Neural cell (in vitro differentiated cells): ENCODE measurements at regions not wholly inside any gene's neighbourhood (a gene's known extent, or its start where the extent isn't known, plus 50 kb on each side); places are given as distances from the start of the nearest gene placed in this dataset.

Source experiments
- H2AFZ ChIP-seq: fragments of 200-600, 300-800 bp; sonication (generic), shearing (Covaris generic); 2 replicates; pipeline ENCODE4 v1.6.0; 2014; ENCODE audit warnings: low read depth, mild to moderate bottlenecking, antibody characterized with exemption, low read length, moderate library complexity
- H3F3A ChIP-seq: fragments of 200-600 bp; shearing (Covaris generic); 2 replicates; pipeline ENCODE4 v1.6.1; 2016; ENCODE audit warnings: mild to moderate bottlenecking, moderate library complexity, mixed read lengths, antibody characterized with exemption, low read length; ENCODE audit not compliant: insufficient read depth, poor library complexity, severe bottlenecking
- H3K27ac ChIP-seq: fragments of 200-600, 300-800 bp; sonication (generic), shearing (Covaris generic); 2 replicates; pipeline ENCODE4 v1.5.1; 2014; ENCODE audit warnings: mild to moderate bottlenecking, low read length, moderate library complexity
- H3K27me3 ChIP-seq: fragments of 300-800, 200-600 bp; sonication (generic), shearing (Covaris generic); 2 replicates; pipeline ENCODE4 v1.6.0; 2014; ENCODE audit warnings: mild to moderate bottlenecking, low read depth, low read length, moderate library complexity; ENCODE audit not compliant: insufficient read depth
- H3K36me3 ChIP-seq: fragments of 300-800, 200-600 bp; sonication (generic), shearing (Covaris generic); 2 replicates; pipeline ENCODE4 v1.5.1; 2014; ENCODE audit warnings: mild to moderate bottlenecking, antibody characterized with exemption, low read length, moderate library complexity; ENCODE audit not compliant: insufficient read depth
- H3K4me2 ChIP-seq: fragments of 300-800, 200-600 bp; sonication (generic), shearing (Covaris generic); 2 replicates; pipeline ENCODE4 v1.6.0; 2014; ENCODE audit warnings: mild to moderate bottlenecking, low read length
- H3K4me3 ChIP-seq: fragments of 300-800, 200-600 bp; sonication (generic), shearing (Covaris generic); 2 replicates; pipeline ENCODE4 v1.5.1; 2014; ENCODE audit warnings: mild to moderate bottlenecking, low read length, moderate library complexity
- H3K79me2 ChIP-seq: fragments of 200-600 bp; shearing (Covaris generic); replicated peaks from 2 replicates; pipeline ENCODE4 v1.6.0; 2014; ENCODE audit warnings: mild to moderate bottlenecking, low read length, moderate library complexity; ENCODE audit not compliant: insufficient read depth
- H3K9ac ChIP-seq: fragments of 300-800, 200-600 bp; sonication (generic), shearing (Covaris generic); 2 replicates; pipeline ENCODE4 v1.6.1; 2016; ENCODE audit warnings: mild to moderate bottlenecking, low read length, mixed read lengths
- H3K9me2 ChIP-seq: fragments of 200-600 bp; shearing (Covaris generic); 2 replicates; pipeline ENCODE4 v1.6.1; 2016; ENCODE audit warnings: mild to moderate bottlenecking, low read length, mixed read lengths; ENCODE audit not compliant: insufficient read depth
- H3K9me3 ChIP-seq: fragments of 200-600, 300-800 bp; sonication (generic), shearing (Covaris generic); 2 replicates; pipeline ENCODE4 v1.6.1; 2016; ENCODE audit warnings: mild to moderate bottlenecking, mixed run types, low read length, moderate library complexity, mixed read lengths
- H4K20me1 ChIP-seq: fragments of 200-600 bp; shearing (Covaris generic); 2 replicates; pipeline ENCODE4 v1.6.1; 2016; ENCODE audit warnings: mild to moderate bottlenecking, mixed run types; ENCODE audit not compliant: insufficient read depth
- EP300 ChIP-seq: fragments of 450-650 bp; conservative IDR thresholded peaks from 2 replicates; pipeline ENCODE4 v1.6.1; 2014; ENCODE audit warnings: antibody characterized with exemption, mild to moderate bottlenecking, moderate library complexity; ENCODE audit not compliant: poor library complexity, severe bottlenecking
- EZH2 ChIP-seq: fragments of 200-600, 300-800 bp; shearing (Covaris generic), sonication (generic); IDR thresholded peaks from 2 replicates; pipeline ENCODE4 v1.6.1; 2014; ENCODE audit warnings: antibody characterized with exemption, low read length, borderline replicate concordance, mild to moderate bottlenecking; ENCODE audit not compliant: insufficient read depth, poor library complexity, severe bottlenecking
- MXI1 ChIP-seq: fragments of 450-650 bp; conservative IDR thresholded peaks from 2 replicates; pipeline ENCODE4 v1.6.1; 2014; ENCODE audit warnings: antibody characterized with exemption, mild to moderate bottlenecking; ENCODE audit not compliant: poor library complexity, severe bottlenecking
- POLR2AphosphoS5 ChIP-seq: IDR thresholded peaks from 2 replicates; pipeline ENCODE4 v1.6.1; 2012
- RAD21 ChIP-seq: fragments of 450-650 bp; conservative IDR thresholded peaks from 2 replicates; pipeline ENCODE4 v1.6.1; 2014; ENCODE audit warnings: antibody characterized with exemption, mild to moderate bottlenecking, moderate library complexity
- REST ChIP-seq: IDR thresholded peaks from 2 replicates; pipeline ENCODE4 v1.6.1; 2012; ENCODE audit warnings: borderline replicate concordance
- SMC3 ChIP-seq: fragments of 450-650 bp; conservative IDR thresholded peaks from 2 replicates; pipeline ENCODE4 v1.6.1; 2014; ENCODE audit warnings: antibody characterized with exemption, mild to moderate bottlenecking, moderate library complexity; ENCODE audit not compliant: poor library complexity
- TAF1 ChIP-seq: IDR thresholded peaks from 2 replicates; pipeline ENCODE4 v1.6.1; 2012; ENCODE audit warnings: low read depth
- TF ChIP-seq, protein P1 (sequence below): fragments of 450-650 bp; IDR thresholded peaks from 2 replicates; pipeline ENCODE4 v1.5.1; 2014; ENCODE audit warnings: antibody characterized with exemption, mild to moderate bottlenecking, moderate library complexity; ENCODE audit not compliant: poor library complexity, severe bottlenecking

GRCh38 chr3:146780251-146780650 is 175.1 kb upstream of the PLSCR5 start:
- H3K27ac ChIP-seq, result no peak overlapping the region

DNA sequence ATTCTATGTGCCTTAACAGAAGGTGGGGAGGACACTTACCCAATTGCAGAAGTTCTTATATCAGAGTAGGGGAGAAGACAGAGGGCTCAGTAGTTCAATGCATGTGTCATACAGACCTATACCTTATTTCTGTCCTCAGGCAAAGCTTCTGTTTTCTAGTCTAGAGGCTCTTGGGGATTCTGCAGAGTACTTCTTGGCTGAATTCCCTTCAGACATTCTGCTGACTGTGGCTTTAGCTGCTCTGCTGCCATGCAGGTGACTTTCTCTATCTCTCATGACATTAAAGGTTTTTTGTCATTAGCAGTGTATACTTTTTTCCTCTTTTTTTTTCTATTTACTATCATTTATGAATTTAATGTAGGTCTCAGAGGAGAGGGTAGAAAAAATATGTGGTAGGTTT is 172.8 kb upstream of the PLSCR5 start:
- H3K4me2 ChIP-seq, result no peak overlapping the region
- no peak overlapping the region for H2AFZ ChIP-seq
- H3F3A ChIP-seq, result no peaks in the 10 kb centered on the region
- H3K79me2 ChIP-seq, result no peaks in the 10 kb centered on the region
- no peaks in the 10 kb centered on the region for H3K9me3 ChIP-seq
- no peak for TF ChIP-seq EP300
- TF ChIP-seq EZH2, result no peak
- no peaks in the 10 kb centered on the region for H3K9me2 ChIP-seq
- H3K27me3 ChIP-seq, result no peaks in the 10 kb centered on the region
- no peaks in the 10 kb centered on the region for H4K20me1 ChIP-seq
- no peaks in the 10 kb centered on the region for H3K36me3 ChIP-seq
- H3K9ac ChIP-seq, result no peak overlapping the region
- no peak overlapping the region for H3K4me3 ChIP-seq
- H3K27ac ChIP-seq, result no peak overlapping the region

More at GRCh38 chr3:146780251-146780650, 175.1 kb upstream of the PLSCR5 start:
- Histone ChIP-seq H3K9me3 (no peaks in the 10 kb centered on the region), H3K9me2 (no peaks in the 10 kb centered on the region), H3F3A (no peaks in the 10 kb centered on the region), H4K20me1 (no peaks in the 10 kb centered on the region), H3K27me3 (no peaks in the 10 kb centered on the region), H3K4me3 (no peak overlapping the region), H3K9ac (no peak overlapping the region), H3K79me2 (no peaks in the 10 kb centered on the region), H3K36me3 (no peaks in the 10 kb centered on the region), H3K4me2 (no peak overlapping the region), H2AFZ (no peak overlapping the region)
- no peak for TF ChIP-seq REST

DNA sequence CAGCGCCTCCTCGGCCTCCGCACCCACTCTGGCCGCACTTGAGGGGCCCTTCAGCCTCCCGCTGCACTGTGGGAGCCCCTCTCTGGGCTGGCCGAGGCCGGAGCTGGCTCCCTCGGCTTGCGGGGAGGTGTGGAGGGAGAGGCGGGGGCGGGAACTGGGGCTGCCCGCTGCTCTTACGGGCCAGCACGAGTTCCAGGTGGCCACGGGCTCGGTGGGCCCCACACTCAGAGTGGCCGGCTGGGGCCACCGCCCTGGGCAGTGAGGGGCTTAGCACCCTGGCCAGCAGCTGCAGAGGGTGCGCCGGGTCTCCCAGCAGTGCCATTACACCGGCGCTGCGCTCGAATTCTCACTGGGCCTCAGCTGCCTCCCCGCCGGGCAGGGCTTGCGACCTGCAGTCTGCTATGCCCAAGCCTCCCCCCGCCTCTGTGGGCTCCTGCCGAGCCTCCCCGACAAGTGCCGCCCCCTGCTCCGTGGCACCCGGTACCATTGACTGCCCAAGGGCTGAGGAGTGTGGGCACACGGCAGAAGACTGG is 167.1 kb upstream of the PLSCR5 start:
- Histone ChIP-seq H3K27me3 (no peaks in the 10 kb centered on the region), H4K20me1 (no peaks in the 10 kb centered on the region), H3K4me2 (no peak overlapping the region), H3K9me3 (no peaks in the 10 kb centered on the region), H3K36me3 (no peaks in the 10 kb centered on the region), H3K9me2 (no peaks in the 10 kb centered on the region), H3K9ac (no peak overlapping the region), H3K79me2 (no peaks in the 10 kb centered on the region), H2AFZ (no peak overlapping the region), H3K27ac (no peak overlapping the region), H3K4me3 (no peak overlapping the region), H3F3A (no peaks in the 10 kb centered on the region)
- TF ChIP-seq MXI1 (no peak), POLR2AphosphoS5 (no peak), EP300 (no peak), TAF1 (no peak), SMC3 (no peak), REST (no peak), EZH2 (no peak), RAD21 (no peak)
- TF ChIP-seq, protein P1, sequence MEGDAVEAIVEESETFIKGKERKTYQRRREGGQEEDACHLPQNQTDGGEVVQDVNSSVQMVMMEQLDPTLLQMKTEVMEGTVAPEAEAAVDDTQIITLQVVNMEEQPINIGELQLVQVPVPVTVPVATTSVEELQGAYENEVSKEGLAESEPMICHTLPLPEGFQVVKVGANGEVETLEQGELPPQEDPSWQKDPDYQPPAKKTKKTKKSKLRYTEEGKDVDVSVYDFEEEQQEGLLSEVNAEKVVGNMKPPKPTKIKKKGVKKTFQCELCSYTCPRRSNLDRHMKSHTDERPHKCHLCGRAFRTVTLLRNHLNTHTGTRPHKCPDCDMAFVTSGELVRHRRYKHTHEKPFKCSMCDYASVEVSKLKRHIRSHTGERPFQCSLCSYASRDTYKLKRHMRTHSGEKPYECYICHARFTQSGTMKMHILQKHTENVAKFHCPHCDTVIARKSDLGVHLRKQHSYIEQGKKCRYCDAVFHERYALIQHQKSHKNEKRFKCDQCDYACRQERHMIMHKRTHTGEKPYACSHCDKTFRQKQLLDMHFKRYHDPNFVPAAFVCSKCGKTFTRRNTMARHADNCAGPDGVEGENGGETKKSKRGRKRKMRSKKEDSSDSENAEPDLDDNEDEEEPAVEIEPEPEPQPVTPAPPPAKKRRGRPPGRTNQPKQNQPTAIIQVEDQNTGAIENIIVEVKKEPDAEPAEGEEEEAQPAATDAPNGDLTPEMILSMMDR, result no peak
